ENCODE measurements at regions not wholly inside any gene's neighbourhood (a gene's known extent, or its start where the extent isn't known, plus 50 kb on each side); places are given as distances from the start of the nearest gene placed in this dataset.

DNA sequence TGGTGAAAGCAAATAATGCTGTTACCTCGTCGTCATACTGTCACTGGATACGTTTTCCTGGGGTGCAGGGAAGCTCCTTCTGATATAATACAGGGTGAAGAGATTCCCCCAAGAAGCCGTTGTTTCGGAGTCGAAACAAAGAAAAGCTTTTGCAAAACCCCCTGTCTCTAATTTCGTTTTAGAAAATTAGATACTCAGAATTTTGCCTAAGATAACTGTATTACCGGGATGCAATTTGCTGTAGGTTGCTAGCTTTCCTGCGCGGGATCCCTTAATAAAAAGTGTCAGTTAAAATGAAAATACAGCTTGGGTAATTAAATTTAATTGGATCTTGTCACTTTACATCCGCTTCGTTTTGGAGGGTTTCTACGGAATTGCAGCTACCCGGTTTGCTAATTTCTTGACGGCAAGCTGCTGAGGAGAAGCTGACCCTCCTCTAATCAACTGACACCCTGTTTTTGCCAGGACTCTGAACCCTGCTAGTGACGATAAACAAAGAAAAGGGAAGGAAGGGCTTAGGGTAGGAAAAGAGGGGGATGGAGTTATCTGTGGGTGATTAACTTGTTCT, 174.6 kb downstream of the SHOX start:
- intact Hi-C loops (cut with micrococcal nuclease) (no loop called here), in situ Hi-C loops (cut with MboI) (no loop called here)
- no peak overlapping the region for H3K9ac ChIP-seq (ENCODE audit: insufficient read depth in 1 of 2, low read depth in 2 of 2, low read length in 2 of 2)
- ATAC-seq (no peak), FAIRE-seq (no peak), DNase-seq (ENCODE audit: extremely low read depth in 1 of 4, low spot score in 3 of 4) (no peak)
- no peak overlapping the region for H3K4me3 ChIP-seq
- H2AFZ ChIP-seq (ENCODE audit: low read depth, low read length): no peak overlapping the region
- no peak overlapping the region for H3K4me2 ChIP-seq (ENCODE audit: insufficient read depth, low read length)
- peaks cover 0 to 9% of the 10 kb centered on the region in 2 experiments; a peak in 2 of 5 replicates for H3K27me3 ChIP-seq (ENCODE audit: control insufficient read depth in 2 of 2, insufficient read depth in 2 of 2, low read length in 2 of 2)
- ChIA-PET CTCF (ENCODE audit: low intra/inter-chr PET ratio) (no interaction called here), POLR2A (no interaction called here)
- BruUV-seq (replicated peaks): no TSS peak
- H3K27ac ChIP-seq (ENCODE audit: extremely low read depth, low read depth, low read length): no peak overlapping the region
- H4K20me1 ChIP-seq (replicated peaks; ENCODE audit: control insufficient read depth, insufficient read depth, low read length): no peaks in the 10 kb centered on the region
- no peaks in the 10 kb centered on the region for H3K79me2 ChIP-seq (ENCODE audit: control insufficient read depth, insufficient read depth, low read length)
- no peaks in the 10 kb centered on the region for H3K36me3 ChIP-seq (ENCODE audit: control insufficient read depth, insufficient read depth, low read length)
- H3K4me1 ChIP-seq (replicated peaks in 1 of 2; ENCODE audit: control insufficient read depth in 2 of 2, insufficient read depth in 2 of 2, low read length in 2 of 2): no peaks in the 10 kb centered on the region; a peak in 1 of 5 replicates
- 0% methylated on average over 15 of the region's 16 CpGs for WGBS (ENCODE audit: insufficient coverage, low coverage, missing lambda C conversion rate)
- H3K9me3 ChIP-seq (replicated peaks; ENCODE audit: control insufficient read depth, insufficient read depth, low read depth, low read length): no peaks in the 10 kb centered on the region
- no peaks in the 10 kb centered on the region for H3K9me1 ChIP-seq (ENCODE audit: control insufficient read depth, insufficient read depth, low read length)
- no peak for TF ChIP-seq FOXA1 (IDR thresholded peaks at IDR 0.05; ENCODE audit: borderline replicate concordance)
- TF ChIP-seq KDM1A (IDR thresholded peaks at IDR 0.05): no peak
- TF ChIP-seq DIDO1 (tag; IDR thresholded peaks at IDR 0.05; ENCODE audit: low read depth): no peak
- TF ChIP-seq, protein P1, sequence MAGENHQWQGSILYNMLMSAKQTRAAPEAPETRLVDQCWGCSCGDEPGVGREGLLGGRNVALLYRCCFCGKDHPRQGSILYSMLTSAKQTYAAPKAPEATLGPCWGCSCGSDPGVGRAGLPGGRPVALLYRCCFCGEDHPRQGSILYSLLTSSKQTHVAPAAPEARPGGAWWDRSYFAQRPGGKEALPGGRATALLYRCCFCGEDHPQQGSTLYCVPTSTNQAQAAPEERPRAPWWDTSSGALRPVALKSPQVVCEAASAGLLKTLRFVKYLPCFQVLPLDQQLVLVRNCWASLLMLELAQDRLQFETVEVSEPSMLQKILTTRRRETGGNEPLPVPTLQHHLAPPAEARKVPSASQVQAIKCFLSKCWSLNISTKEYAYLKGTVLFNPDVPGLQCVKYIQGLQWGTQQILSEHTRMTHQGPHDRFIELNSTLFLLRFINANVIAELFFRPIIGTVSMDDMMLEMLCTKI (IDR thresholded peaks at IDR 0.05; ENCODE audit: partially characterized antibody): no peak
- TF ChIP-seq TEAD4 (IDR thresholded peaks at IDR 0.05; ENCODE audit: low read length): no peak
- TF ChIP-seq TEAD4 (CRISPR knock-in tag; IDR thresholded peaks at IDR 0.05; ENCODE audit: borderline replicate concordance): no peak
- no peak for TF ChIP-seq TGIF2 (CRISPR knock-in tag; IDR thresholded peaks at IDR 0.05)
- TF ChIP-seq, protein P2, sequence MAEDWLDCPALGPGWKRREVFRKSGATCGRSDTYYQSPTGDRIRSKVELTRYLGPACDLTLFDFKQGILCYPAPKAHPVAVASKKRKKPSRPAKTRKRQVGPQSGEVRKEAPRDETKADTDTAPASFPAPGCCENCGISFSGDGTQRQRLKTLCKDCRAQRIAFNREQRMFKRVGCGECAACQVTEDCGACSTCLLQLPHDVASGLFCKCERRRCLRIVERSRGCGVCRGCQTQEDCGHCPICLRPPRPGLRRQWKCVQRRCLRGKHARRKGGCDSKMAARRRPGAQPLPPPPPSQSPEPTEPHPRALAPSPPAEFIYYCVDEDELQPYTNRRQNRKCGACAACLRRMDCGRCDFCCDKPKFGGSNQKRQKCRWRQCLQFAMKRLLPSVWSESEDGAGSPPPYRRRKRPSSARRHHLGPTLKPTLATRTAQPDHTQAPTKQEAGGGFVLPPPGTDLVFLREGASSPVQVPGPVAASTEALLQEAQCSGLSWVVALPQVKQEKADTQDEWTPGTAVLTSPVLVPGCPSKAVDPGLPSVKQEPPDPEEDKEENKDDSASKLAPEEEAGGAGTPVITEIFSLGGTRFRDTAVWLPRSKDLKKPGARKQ (CRISPR knock-in tag; IDR thresholded peaks at IDR 0.05): no peak
- no peak for TF ChIP-seq ZC3H8 (IDR thresholded peaks at IDR 0.05)
- no peak for TF ChIP-seq ZNF57 (CRISPR knock-in tag; IDR thresholded peaks at IDR 0.05)
- no peak for TF ChIP-seq ETV6 (IDR thresholded peaks at IDR 0.05; ENCODE audit: borderline replicate concordance in 1 of 2, low read depth in 2 of 2, low read length in 1 of 2)
- TF ChIP-seq ETV6 (CRISPR knock-in tag; IDR thresholded peaks at IDR 0.05; ENCODE audit: borderline replicate concordance): no peak
- no peak for TF ChIP-seq ZNF232 (CRISPR knock-in tag; IDR thresholded peaks at IDR 0.05)
- TF ChIP-seq ZNF408 (CRISPR knock-in tag; IDR thresholded peaks at IDR 0.05; ENCODE audit: low read depth): no peak
- no peak for TF ChIP-seq GTF2A2 (tag; IDR thresholded peaks at IDR 0.05)
- no peak for TF ChIP-seq SAP30 (IDR thresholded peaks at IDR 0.05; ENCODE audit: borderline replicate concordance, insufficient read depth, low read depth, low read length, poor library complexity, severe bottlenecking)
- TF ChIP-seq NR3C1 (CRISPR knock-in tag; IDR thresholded peaks at IDR 0.05): no peak
- no peak for TF ChIP-seq MEIS2 (IDR thresholded peaks at IDR 0.05; ENCODE audit: partially characterized antibody)
- no peak for TF ChIP-seq ZNF140 (CRISPR knock-in tag; IDR thresholded peaks at IDR 0.05)
- TF ChIP-seq RFX1 (IDR thresholded peaks at IDR 0.05): no peak
